PC-3 (cell line): ENCODE measurements at regions not wholly inside any gene's neighbourhood (a gene's known extent, or its start where the extent isn't known, plus 50 kb on each side); places are given as distances from the start of the nearest gene placed in this dataset.

Source experiments
- ATAC-seq: fragments of 200-7000 bp; cut with Tn5 transposase; 2 replicates; pipeline ENCODE4 v1.9.1; 2020; ENCODE audit warnings: mild to moderate bottlenecking, moderate library complexity
- BruUV-seq: library from RNA; stranded (reverse); fragments of 400-500 nt; replicated peaks from 2 replicates; lab custom pipeline; 2021; lab: Mats Ljungman, UMichigan
- CTCF ChIA-PET: fragments of 300-600 bp; sonication (Branson Sonifier 250); formaldehyde crosslinking; loops from one replicate; lab custom pipeline; 2022; ENCODE audit warnings: antibody characterized with exemption; lab: Charles Lee
- POLR2A ChIA-PET: fragments of 300-600 bp; sonication (Branson Sonifier 250); formaldehyde crosslinking; loops from one replicate; lab custom pipeline; 2022; ENCODE audit warnings: antibody characterized with exemption; ENCODE audit not compliant: unreplicated experiment; lab: Charles Lee
- DNase-seq: peaks from one replicate; pipeline ENCODE4 v3.0.0-alpha.2; 2015
- H2AFZ ChIP-seq: fragments of 300-600 bp; sonication (generic); 2 replicates; pipeline ENCODE4 v1.6.0; 2016; ENCODE audit warnings: antibody characterized with exemption, low read length
- H3F3A ChIP-seq: fragments of 300-600 bp; sonication (generic); one replicate; pipeline ENCODE4 v1.6.0; 2017; ENCODE audit warnings: antibody characterized with exemption, low read length, control low read depth, mild to moderate bottlenecking; ENCODE audit not compliant: unreplicated experiment
- H3K27ac ChIP-seq: fragments of 300-600 bp; sonication (generic); 2 replicates; pipeline ENCODE4 v1.5.1; 2016; ENCODE audit warnings: mild to moderate bottlenecking, low read length
- H3K27me3 ChIP-seq: fragments of 300-600 bp; sonication (generic); 2 replicates; pipeline ENCODE4 v1.6.1; 2016; ENCODE audit warnings: low read length, mixed read lengths
- H3K36me3 ChIP-seq: fragments of 300-600 bp; sonication (generic); 2 replicates; pipeline ENCODE4 v1.6.1; 2016; ENCODE audit warnings: low read depth, mixed run types, low read length, mixed read lengths
- H3K4me1 ChIP-seq: fragments of 300-600 bp; sonication (generic); 2 replicates; pipeline ENCODE4 v1.5.1; 2016; ENCODE audit warnings: low read length; ENCODE audit not compliant: insufficient read depth
- H3K4me2 ChIP-seq: fragments of 300-600 bp; sonication (generic); 2 replicates; pipeline ENCODE4 v1.6.0; 2016; ENCODE audit warnings: low read length
- H3K4me3 ChIP-seq: fragments of 300-600 bp; sonication (generic); 2 replicates; pipeline ENCODE4 v1.5.1; 2016; ENCODE audit warnings: mild to moderate bottlenecking, low read length, mixed read lengths
- H3K79me2 ChIP-seq: fragments of 300-600 bp; sonication (generic); 2 replicates; pipeline ENCODE4 v1.6.1; 2017; ENCODE audit warnings: low read length, mixed read lengths
- H3K9ac ChIP-seq: fragments of 300-600 bp; sonication (generic); 2 replicates; pipeline ENCODE4 v1.6.0; 2016; ENCODE audit warnings: mild to moderate bottlenecking, low read length
- H3K9me2 ChIP-seq: fragments of 300-600 bp; sonication (generic); replicated peaks from 2 replicates; pipeline ENCODE4 v1.6.1; 2016; ENCODE audit warnings: mixed run types, low read length, mixed read lengths
- H3K9me3 ChIP-seq: fragments of 300-600 bp; sonication (generic); 2 replicates; pipeline ENCODE4 v1.6.1; 2016; ENCODE audit warnings: low read length, mixed read lengths
- H4K20me1 ChIP-seq: fragments of 300-600 bp; sonication (generic); 2 replicates; pipeline ENCODE4 v1.6.1; 2016; ENCODE audit warnings: low read length, mixed read lengths
- CTCF ChIP-seq: fragments of 300-600 bp; sonication (generic); conservative IDR thresholded peaks from 2 replicates; pipeline ENCODE4 v1.5.1; 2017; ENCODE audit warnings: antibody characterized with exemption, low read depth, mild to moderate bottlenecking, low read length
- EZH2 ChIP-seq: fragments of 300-600 bp; sonication (generic); IDR thresholded peaks from one replicate; pipeline ENCODE4 v1.6.1; 2017; ENCODE audit warnings: antibody characterized with exemption, mild to moderate bottlenecking, low read length; ENCODE audit not compliant: unreplicated experiment
- EZH2phosphoT487 ChIP-seq: fragments of 300-600 bp; sonication (generic); IDR thresholded peaks from 2 replicates; pipeline ENCODE4 v1.6.1; 2018; ENCODE audit warnings: mild to moderate bottlenecking, antibody characterized with exemption, low read length, borderline replicate concordance
- intact Hi-C: fragments of 100-400 bp; cut with micrococcal nuclease; formaldehyde crosslinking; loops from 2 replicates; pipeline ENCODE4 v1.9.0; 2023

- Histone ChIP-seq H3K27ac (no peak overlapping the region), H2AFZ (no peak overlapping the region), H3K4me3 (no peak overlapping the region), H4K20me1 (no peaks in the 10 kb centered on the region), H3K79me2 (no peaks in the 10 kb centered on the region), H3K4me1 (no peaks in the 10 kb centered on the region), H3K36me3 (no peaks in the 10 kb centered on the region), H3K9me2 (no peaks in the 10 kb centered on the region), H3K9me3 (no peaks in the 10 kb centered on the region), H3K4me2 (no peak overlapping the region), H3K27me3 (no peaks in the 10 kb centered on the region), H3K9ac (no peak overlapping the region), H3F3A (no peaks in the 10 kb centered on the region)
- ATAC-seq, result no peak
- TF ChIP-seq CTCF (no peak), EZH2 (no peak), EZH2phosphoT487 (no peak)
- POLR2A ChIA-PET, result no interaction called here
- DNase-seq, result no peak
- BruUV-seq, result no TSS peak
- CTCF ChIA-PET, result no interaction called here
- intact Hi-C loops, result no loop called here
Measured at GRCh38 chr5:66454186-66455078, 141.8 kb upstream of the MAST4 start.

GRCh38 chr5:66459728-66460127 is 136.5 kb upstream of the MAST4 start:
- CTCF ChIA-PET, result no interaction called here
- Histone ChIP-seq H2AFZ (no peak overlapping the region), H3K9me3 (no peaks in the 10 kb centered on the region), H3K79me2 (no peaks in the 10 kb centered on the region), H3K27me3 (no peaks in the 10 kb centered on the region), H3K4me1 (no peaks in the 10 kb centered on the region), H3K36me3 (no peaks in the 10 kb centered on the region), H3K4me2 (no peak overlapping the region), H3F3A (no peaks in the 10 kb centered on the region), H4K20me1 (no peaks in the 10 kb centered on the region), H3K27ac (no peak overlapping the region), H3K4me3 (no peak overlapping the region), H3K9ac (no peak overlapping the region), H3K9me2 (no peaks in the 10 kb centered on the region)
- TF ChIP-seq EZH2 (no peak), EZH2phosphoT487 (no peak)
- ATAC-seq (no peak), DNase-seq (no peak)
- intact Hi-C loops, result no loop called here
- no TSS peak for BruUV-seq
- POLR2A ChIA-PET, result no interaction called here

- H3K27ac ChIP-seq, result no peak overlapping the region
- no peak overlapping the region for H3K4me3 ChIP-seq
- no peak overlapping the region for H2AFZ ChIP-seq
- no TSS peak for BruUV-seq
- H3K9me3 ChIP-seq, result no peaks in the 10 kb centered on the region
- H3K27me3 ChIP-seq, result no peaks in the 10 kb centered on the region
- TF ChIP-seq EZH2, result no peak
- no peak for TF ChIP-seq CTCF
- no peak for TF ChIP-seq EZH2phosphoT487
- no peak overlapping the region for H3K4me2 ChIP-seq
- H3K9me2 ChIP-seq, result no peaks in the 10 kb centered on the region
- ChIA-PET POLR2A (no interaction called here), CTCF (no interaction called here)
- H3K4me1 ChIP-seq, result no peaks in the 10 kb centered on the region
- no peak for ATAC-seq
- no peak for DNase-seq
- H3K79me2 ChIP-seq, result no peaks in the 10 kb centered on the region
- no peak overlapping the region for H3K9ac ChIP-seq
- intact Hi-C loops, result no loop called here
- H3F3A ChIP-seq, result no peaks in the 10 kb centered on the region
- no peaks in the 10 kb centered on the region for H3K36me3 ChIP-seq
- H4K20me1 ChIP-seq, result no peaks in the 10 kb centered on the region
Measured at GRCh38 chr5:66467564-66467963, 128.6 kb upstream of the MAST4 start.
